NCI-H226 (cell line): ENCODE measurements at regions not wholly inside any gene's neighbourhood (a gene's known extent, or its start where the extent isn't known, plus 50 kb on each side); places are given as distances from the start of the nearest gene placed in this dataset.

Source experiments
- DNase-seq: peaks from one replicate; pipeline ENCODE4 v3.0.0-alpha.2; 2015

DNA sequence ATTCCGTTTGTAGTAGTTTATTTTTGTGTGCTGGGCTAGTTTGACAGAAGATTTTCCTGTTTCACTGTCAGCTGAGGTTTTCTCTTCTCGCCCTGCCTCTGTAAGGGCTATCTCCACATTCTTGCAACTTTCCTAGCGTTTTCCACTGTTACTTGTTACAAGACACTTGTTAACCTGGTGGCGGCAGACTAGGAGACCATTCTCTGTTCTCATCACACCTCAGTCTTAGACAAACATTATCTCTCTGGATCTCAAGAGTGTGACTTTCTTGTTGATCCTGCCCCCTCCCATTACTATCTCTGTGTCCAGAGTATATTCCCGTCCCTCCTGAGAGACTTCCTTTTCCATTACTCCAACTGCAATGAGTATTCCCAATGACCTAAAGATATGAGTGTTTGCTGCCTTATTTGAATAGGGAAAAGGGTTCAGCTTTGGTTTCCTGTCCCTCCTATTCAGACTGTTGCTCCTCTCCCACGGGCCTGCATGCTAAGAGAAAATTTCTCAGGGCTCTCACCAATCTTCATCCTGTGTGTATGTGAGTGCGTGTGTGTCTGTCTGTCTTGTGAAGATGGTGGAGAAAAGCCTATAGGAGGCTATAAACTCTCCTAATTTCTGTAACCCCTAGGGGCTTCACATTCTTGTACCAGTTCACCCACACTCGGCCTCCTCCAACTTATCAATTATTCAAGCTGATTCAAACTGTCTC is 722.4 kb upstream of the POT1 start:
- no peak for DNase-seq

DNA sequence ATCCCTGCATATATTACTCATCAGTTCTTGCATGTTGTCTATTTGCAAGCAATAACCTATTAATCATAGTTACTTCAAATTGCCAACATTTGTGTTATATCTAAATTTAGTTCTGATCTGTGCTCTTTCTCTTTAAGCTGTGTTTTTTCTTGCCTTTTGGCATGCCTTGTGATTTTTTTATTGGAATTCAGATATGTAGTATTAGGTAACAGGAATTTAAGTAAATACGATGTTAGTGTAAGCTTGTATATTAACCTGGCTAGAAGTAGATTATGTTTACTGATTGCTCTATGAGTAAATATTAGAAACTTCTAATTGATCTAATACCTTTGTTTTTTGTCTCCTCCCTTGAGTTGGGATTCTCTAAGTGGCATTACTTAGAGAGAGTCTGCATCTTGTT is 718.9 kb upstream of the POT1 start:
- no peak for DNase-seq

DNA sequence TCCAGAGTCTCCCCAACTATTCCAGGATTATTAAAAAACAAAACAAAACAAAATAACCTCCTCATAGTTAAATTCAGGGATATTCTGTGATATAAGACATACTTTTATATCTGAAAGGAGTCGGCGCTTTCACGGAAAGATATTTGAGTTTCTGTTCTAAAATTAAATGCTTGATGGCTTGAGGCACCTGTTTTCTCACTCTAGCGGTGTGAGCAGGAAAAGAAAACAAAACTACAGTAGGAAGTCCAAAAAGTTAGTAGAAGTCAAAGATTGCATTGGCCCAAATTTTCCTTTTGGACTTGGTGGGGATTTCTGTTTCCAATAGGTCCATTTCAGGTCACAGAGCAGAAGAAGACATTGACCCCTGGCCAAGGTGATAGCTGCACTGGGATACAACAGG is 716.1 kb upstream of the POT1 start:
- DNase-seq = no peak

DNA sequence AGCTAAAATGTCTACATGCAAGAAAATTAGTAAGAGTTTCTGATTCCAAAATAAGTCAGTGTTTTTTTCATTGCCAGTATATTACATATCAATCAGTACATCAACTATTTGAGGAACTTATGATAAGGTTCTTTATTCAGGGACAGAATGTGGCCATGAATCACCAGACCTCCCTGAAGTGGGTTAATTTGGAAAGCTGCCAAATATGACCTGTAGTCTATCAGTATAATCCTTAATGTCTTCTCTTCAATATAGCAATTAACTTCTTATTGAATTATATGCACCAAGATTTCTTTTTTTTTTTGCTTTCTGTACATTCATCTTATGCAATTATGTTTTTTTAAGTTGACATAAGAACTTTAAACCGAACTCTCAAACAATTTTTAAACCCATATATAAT is 714.5 kb upstream of the POT1 start:
- DNase-seq = no peak

DNA sequence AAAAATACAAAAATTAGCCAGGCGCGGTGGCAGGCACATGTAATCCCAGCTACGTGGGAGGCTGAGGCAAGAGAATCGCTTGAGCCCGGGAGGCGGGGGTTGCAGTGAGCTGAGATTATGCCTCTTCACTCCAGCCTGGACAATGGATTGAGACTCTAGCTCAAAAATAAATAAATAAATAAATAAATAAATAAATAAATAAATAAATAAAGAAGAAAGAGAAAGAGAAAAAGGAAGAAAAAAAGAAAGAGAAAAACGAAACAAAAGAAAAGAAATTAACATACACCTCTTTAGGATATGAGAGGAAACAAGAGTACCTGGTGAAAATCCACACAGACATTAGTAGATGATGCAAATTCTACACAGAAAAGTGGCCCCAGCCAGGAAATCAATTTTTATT is 713.7 kb upstream of the POT1 start:
- no peak for DNase-seq

DNA sequence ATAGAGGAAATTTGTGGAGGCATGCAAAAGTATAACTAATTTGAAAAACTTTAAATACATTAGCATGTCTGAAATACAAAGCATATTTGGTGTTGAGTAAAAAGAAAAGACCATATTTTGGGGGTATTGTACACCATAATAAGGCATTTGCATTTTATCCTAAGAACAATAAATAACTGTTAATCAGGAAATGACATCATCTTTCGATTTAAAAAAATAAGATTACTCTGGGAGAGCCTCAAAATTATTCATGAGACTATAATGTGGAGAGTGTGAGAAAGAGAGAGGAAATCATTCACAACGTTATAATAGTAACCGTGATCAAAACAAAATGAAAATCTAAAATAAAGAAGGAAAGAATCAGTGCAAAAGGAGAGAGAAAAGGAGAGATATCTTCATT is 712.3 kb upstream of the POT1 start:
- no peak for DNase-seq

DNA sequence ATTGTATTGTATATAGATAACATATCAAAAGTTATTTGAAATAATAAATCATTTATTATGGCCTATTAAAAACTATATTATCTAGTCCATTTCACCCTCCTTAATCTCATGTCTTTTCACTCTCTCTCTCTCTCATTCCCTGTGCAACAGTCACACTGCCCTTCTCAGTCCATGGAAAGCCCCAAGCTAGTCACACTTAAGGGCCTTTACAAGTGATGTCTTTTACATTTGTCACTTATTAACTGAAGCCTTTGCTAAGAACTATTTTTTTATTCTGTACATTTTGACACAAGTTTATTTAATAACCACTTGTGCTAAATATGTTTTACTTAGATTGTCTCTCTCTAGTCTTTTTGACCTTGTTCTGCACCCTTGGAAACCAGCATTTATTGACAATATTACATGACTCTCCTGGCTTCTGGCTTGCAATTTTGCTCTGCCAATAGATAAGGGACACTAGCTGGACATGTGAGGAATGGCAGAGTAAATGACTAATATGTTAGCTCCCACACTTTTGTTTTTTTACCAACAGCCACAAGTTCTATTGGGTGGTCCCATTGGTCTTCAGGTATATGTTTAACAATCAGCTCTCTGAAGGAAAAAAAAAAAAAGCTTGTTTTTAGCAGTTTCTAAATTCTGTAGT is 706.8 kb upstream of the POT1 start:
- DNase-seq = no peak

DNA sequence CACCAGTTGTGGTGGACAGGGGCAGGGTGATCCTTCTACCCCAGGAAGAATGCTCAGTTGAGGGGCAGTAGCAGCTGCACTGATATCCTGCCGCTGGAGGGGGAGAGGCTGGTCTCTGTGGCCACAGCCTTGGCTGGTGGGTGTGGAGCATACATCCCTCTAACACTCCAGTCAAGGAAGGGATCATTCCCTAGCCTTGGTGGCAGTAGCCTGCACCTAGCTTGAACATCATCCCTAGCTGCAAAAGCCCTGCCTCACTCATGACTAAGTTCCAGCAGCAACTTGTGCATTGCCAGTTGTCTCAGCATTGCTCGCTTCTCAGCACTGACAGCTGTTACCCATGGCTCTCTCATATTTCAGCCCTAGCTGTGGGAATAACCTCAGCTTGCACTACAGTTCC is 688.9 kb upstream of the POT1 start:
- no peak for DNase-seq

DNA sequence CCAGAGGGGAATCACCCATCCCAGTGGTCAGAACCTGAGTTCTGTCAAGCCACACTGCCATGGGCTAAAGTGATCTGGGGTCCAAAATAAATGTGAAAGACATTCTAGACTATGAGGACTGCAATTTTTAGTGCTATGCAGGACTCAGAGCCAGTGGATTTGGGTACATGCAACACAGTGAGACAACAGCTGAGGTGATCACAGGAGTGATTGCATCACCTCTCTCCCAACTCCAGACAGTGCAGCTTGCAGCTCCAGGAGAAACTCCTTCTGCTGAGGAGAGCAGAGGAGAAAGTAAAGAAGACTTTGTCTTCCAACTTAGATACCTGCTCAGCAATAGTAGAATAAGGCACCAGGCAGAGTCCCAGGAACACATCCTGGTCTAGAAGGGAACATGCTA is 682.0 kb upstream of the POT1 start:
- DNase-seq = no peak

DNA sequence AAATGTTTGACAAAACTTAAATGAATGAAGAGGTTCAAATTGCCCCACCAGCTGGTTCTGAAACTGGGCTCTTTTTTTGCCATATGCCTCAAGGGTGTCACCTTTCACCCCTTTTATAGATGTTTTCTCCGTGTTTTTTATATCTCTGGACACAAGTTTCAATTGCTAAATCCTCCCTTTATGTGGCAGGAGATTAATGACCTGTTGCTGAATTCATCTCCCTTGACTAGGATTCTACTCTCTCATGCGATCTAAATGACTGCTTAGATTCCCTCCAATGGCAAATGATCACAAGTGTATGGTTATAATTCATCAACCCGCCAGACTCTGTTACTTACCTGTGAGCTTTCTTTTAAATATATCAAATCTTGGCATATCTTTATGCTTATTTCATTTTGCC is 677.0 kb upstream of the POT1 start:
- no peak for DNase-seq

DNA sequence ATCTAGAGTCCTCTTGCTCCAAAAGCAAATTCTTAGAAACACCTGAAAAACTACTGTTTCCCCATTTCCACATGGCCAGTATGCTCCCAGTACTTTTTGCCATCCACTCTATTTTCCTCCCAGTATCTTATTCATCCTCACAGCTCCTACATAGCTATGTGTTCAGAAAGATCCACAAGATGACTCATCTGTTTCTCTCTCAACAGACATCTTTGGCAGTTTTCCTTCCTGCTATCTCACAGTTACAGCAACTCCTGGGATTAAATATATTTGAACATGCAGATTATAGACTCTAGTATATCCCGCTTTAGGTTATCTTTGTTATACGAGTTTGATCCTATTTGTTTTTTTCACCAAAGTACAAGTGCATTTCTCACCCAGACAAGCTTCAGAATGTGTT is 675.6 kb upstream of the POT1 start:
- DNase-seq = no peak

DNA sequence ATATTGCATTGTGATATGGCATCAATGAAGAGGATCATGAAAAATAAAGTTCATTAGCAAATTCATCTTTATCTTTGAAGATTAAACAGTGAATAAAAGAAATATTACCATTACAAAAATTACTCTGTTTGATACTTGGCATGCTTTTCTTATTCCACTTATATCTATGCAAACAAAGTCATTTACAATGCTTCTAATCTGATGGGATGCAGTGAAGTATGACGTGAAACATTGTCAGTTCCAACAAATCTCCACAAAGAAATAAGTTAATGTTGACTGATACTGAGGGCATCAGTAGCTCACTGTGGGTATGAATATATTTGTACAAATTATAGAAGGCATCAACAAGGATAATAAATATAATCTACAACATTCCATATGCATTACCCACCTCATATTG is 672.8 kb upstream of the POT1 start:
- DNase-seq = no peak

DNA sequence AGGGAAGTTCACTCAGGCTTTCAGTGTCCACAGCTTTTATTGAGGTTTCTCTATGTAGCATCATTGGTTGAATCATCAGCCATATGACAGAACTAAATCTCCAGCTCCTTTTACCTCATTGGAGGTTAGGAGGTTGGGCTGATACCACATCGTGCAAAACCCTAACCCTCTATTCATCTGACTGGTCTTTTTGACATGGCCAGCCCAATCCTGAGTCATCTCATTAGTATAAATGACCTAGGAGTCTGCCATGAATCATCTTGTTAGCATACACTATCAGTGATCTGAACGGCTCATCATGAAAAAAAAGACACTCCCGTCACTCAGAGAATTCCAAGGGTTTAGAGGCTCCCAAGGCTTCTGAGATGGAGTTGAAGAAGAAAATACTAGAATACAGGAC is 669.8 kb upstream of the POT1 start:
- no peak for DNase-seq

DNA sequence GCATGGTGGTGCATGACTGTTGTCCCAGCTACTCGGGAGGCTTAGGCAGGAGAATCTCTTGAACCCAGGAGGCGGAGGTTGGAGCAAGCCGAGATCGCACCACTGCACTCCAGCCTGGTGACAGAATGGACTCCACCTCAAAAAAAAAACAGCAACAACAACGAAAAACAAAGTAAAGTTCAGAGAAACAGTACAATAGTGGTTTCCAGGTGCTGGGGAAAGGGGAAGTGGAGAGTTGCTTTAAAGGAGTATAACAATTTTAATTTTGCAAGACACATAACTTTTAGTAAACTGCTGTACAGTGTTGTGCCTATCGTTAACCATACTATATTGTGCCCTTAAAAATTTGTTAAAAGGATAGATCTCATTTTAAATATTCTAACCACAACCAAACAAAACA is 662.7 kb upstream of the POT1 start:
- DNase-seq = no peak

DNA sequence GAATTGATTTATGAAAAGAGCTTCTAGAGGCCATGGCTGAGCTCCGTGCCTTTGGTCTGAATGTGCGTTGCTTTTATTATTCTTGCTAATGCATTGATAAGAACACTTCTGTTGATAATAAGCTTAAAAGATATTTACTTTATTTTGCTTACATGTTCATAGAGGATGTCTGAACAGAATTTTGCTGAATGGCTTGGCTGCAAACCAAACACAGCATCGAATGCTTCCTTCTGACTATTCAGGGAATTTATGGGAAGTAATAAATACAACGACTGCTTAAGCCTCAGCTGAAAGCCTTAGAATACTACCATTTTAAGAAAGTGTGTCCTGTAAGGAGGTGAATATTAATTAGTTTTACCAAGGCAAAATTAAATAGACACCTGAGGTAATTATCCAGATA is 643.5 kb upstream of the POT1 start:
- no peak for DNase-seq

DNA sequence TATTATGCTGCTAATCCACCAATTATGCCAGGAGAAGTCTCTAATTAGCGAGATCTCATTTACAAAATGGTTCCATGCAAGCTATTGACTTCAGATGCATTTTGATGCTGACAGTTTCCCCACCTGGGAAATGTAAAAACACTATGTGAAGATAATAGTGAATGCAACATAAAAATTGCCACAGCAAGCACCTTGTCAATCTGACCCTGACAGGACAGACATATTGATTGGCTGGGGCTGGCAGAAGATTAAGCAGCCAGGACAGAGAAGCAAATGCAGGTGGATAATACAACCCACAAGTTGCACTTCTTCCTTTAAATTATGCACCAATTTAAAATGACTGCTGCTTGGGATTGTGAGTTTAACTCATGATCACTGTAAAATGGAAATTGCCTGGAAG is 642.8 kb upstream of the POT1 start:
- no peak for DNase-seq

DNA sequence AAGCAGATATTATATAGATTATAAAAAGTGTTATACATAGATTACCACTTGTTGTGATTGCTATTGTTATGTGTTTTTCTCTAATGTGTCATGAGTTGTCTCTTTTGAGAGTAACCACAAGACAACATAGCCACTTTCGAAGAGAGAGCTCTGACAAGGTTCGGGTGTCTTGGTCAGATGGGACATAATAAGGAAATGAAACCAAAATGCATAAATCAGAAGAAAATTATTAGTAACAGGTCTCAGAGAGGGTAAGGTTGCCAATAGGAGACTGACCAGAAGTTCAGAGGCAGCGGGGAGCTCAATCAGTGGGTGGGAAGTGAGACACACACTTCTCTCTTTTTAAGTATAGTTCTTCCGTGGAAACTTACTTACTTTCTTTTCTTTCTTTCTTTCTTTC is 639.2 kb upstream of the POT1 start:
- DNase-seq = no peak

DNA sequence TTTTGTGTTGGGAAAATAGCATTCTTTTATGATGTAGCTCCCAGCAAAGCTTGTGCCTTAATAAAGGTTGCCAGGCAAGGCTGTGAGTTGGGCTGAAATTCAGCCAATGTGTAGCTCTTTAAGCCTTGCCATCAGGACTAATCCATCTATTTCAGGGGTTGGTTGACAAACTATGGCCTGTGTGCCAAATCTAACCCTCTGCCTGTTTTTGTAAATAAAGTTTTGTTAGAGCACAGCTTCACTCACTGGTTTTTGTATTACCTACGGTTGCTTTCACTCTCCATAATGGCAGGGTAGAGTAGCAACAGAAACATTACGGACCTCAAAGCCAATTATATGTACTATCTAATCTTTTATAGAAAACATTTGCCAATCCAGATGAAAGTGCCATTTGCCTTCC is 638.1 kb upstream of the POT1 start:
- DNase-seq = no peak

DNA sequence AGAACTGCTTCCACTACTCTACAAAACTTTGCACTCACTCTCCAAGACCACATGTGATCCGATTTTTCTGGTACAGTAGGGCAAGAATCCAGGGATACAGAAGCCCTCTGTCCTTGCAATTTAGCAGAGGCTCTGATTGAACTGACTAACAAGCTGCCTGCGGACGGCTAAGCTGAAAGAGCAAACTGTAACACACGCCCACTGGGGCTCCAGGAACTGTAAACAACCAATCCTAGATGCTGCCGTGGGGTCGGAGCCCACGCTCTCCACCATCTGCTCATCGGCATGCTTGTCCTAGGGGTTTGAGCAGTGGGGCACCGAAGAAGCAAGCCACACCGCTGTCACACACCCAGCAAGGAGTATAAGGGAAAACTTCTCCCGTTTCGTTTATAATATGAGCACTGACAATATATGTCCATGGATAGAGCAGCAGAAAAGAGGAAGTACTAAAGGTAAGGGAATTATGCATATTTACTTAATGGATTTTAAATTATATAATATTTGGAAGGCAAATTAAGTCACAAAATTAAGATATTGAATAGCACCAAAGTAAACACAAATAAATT is 634.4 kb upstream of the POT1 start:
- no peak for DNase-seq

DNA sequence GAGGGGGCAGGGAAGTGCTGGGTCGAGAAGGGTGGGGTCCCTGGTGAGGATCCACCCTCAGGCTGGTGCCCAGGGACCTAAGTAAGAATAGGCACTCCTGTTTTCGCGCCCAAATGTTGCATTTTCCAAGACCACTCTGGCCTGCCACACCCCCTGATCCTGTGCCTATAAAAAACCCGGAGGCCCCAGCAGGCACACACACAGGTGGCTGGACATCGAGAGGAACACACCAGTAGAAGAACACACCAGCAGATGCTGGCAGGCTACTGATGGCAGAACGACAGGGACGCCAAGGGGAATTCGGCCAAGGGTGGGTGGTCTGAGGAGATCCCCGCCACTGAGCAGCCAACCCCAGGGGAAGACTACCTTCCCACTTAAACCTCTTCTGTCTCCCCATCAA is 633.9 kb upstream of the POT1 start:
- DNase-seq = no peak

DNA sequence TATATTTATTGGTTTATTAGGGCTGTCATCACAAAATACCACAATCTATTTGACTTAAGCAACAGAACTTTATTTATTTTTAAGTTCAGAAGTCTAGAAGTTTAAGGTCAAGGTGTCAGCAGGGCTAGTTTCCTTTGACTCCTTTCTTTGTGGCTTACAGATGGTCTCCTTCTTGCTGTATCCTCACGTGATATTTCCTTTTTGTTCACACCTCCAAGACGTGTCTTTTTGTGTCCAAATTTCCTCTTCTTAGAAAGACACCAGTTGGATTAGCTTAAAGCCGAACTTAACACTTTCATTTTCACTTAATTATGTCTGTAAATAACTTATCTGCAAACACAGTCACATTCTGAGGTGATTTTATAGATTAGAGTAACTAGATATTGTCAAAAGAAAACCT is 631.4 kb upstream of the POT1 start:
- DNase-seq = no peak

DNA sequence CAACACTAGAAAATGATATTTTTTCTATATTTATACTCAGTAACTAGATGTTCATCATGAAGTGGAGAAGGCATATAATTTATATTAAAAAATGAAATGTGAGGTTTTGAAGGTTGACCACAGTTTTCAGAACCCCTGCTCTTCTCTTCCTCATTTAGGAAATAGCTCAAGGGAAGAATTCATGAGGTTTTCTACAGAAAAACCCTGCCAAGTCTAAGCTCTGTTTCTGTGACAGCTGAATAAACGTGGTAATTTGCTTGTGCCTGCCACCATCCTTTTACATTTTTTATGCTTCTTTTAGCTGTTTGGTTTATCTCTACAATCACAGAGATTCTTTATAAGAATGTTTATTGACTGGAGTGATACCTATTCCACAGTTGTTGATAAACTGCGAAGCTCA is 630.3 kb upstream of the POT1 start:
- DNase-seq = no peak

DNA sequence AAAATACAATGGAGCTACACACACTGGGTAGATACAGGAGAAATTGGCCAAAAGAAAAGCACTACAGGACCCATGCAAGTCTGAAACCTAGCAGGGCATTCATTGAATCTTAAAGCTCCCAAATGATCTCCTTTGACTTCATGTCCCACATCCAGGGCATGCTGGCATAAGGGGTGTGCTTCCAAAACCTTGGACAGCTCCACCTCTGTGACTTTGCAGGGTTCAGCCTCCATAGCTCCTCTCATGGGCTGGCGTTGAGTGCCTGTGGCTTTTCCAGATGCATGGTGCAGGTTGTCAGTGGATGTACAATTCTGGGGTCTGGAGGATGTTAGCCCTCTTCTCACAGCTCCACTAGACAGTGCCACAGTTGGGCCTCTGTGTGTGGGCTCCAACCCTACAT is 626.3 kb upstream of the POT1 start:
- no peak for DNase-seq

DNA sequence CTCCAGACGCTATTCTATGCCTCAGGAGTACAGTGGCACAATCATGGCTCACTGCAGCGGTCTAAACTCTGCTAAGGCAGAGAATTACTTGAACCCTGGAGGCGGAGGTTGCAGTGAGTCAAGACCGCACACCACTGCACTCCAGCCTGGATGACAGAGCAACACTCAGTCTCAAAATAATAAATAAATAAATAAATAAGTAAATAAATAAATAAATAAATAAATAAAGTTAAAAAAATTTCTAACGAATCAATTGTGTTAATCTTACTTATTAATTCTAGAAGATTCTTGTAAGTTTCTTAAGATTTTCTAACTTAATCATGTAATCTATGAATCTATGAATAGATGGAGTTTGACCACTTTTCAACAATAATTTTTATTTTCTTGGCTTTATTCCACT is 621.4 kb upstream of the POT1 start:
- no peak for DNase-seq

DNA sequence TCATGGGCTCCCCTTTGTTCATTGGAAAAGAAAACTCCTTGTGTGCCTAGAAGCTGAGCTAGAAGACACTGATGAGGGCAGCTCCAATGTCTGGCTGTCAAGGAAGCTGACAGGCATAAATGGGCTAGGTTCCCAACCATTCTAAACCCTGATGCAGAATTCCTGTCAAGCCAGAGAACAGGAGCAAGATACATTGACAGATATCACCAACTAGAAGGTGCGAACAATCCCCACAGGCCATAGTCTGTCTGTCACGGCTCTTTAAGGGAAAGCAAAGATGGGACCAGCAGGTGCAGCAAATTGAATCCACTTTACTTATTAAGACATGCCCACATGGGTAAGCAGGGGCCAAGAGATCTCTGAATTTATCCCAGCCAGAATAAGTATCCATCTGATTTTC is 617.9 kb upstream of the POT1 start:
- DNase-seq = no peak
